DOHH2 (cell line): ENCODE measurements at regions not wholly inside any gene's neighbourhood (a gene's known extent, or its start where the extent isn't known, plus 50 kb on each side); places are given as distances from the start of the nearest gene placed in this dataset.

Experiments used
- EZH2phosphoT487 ChIP-seq: fragments of 200-600 bp; sonication (generic); IDR thresholded peaks from 2 replicates; pipeline ENCODE4 v1.6.1; 2017; ENCODE audit warnings: borderline replicate concordance, mild to moderate bottlenecking, antibody characterized with exemption, low read length, moderate library complexity, mixed read lengths
- TF ChIP-seq, protein P1 (sequence below): fragments of 200-600 bp; sonication (generic); IDR thresholded peaks from one replicate; pipeline ENCODE4 v1.5.1; 2014; ENCODE audit warnings: antibody characterized with exemption, mild to moderate bottlenecking, low read depth, low read length; ENCODE audit not compliant: poor library complexity, severe bottlenecking

DNA sequence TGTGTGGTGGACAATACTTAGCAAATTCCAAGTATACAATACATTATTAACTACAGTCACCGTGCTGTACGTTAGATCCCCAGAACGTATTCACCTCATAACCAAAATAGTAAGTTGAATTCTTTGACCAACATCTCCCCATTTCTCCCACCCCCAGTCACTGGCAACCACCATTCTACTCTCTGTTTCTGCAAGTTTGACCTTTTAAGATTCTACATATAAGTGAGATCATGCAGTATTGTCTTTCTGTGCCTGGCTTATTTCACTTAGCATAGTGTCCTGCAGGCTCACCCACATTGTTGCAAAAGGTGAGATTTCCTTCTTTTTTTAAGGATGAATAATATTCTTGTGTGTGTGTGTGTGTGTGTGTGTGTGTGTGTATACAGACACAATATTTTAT, 59.1 kb downstream of the IRAG1 start:
- TF ChIP-seq, protein P1, sequence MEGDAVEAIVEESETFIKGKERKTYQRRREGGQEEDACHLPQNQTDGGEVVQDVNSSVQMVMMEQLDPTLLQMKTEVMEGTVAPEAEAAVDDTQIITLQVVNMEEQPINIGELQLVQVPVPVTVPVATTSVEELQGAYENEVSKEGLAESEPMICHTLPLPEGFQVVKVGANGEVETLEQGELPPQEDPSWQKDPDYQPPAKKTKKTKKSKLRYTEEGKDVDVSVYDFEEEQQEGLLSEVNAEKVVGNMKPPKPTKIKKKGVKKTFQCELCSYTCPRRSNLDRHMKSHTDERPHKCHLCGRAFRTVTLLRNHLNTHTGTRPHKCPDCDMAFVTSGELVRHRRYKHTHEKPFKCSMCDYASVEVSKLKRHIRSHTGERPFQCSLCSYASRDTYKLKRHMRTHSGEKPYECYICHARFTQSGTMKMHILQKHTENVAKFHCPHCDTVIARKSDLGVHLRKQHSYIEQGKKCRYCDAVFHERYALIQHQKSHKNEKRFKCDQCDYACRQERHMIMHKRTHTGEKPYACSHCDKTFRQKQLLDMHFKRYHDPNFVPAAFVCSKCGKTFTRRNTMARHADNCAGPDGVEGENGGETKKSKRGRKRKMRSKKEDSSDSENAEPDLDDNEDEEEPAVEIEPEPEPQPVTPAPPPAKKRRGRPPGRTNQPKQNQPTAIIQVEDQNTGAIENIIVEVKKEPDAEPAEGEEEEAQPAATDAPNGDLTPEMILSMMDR, result no peak
- no peak for TF ChIP-seq EZH2phosphoT487
